ENCODE measurements at regions not wholly inside any gene's neighbourhood (a gene's known extent, or its start where the extent isn't known, plus 50 kb on each side); places are given as distances from the start of the nearest gene placed in this dataset.

GRCh38 chr9:27856748-27857147 is 283.5 kb upstream of the C9orf72 start:
- H3K9me3 Mint-ChIP-seq, result no peaks in the 10 kb centered on the region
- peaks cover 3% of the 10 kb centered on the region for H3K27me3 Mint-ChIP-seq
- no peak overlapping the region for H3K27ac Mint-ChIP-seq
- ATAC-seq (no peak), DNase-seq (no peak)
- intact Hi-C loops (cut with micrococcal nuclease), result no loop called here
- H3K4me3 Mint-ChIP-seq, result no peak overlapping the region
- ChIA-PET CTCF (no interaction called here), POLR2A (no interaction called here)
- H3K4me1 Mint-ChIP-seq (ENCODE audit: low read depth), result no peaks in the 10 kb centered on the region
- H3K36me3 Mint-ChIP-seq (ENCODE audit: low read depth), result no peaks in the 10 kb centered on the region
- TF ChIP-seq CTCF (IDR thresholded peaks at IDR 0.05), result no peak

- Mint-ChIP-seq H3K27ac (no peak overlapping the region), H3K4me1 (ENCODE audit: low read depth) (no peaks in the 10 kb centered on the region), H3K36me3 (ENCODE audit: low read depth) (no peaks in the 10 kb centered on the region), H3K9me3 (no peaks in the 10 kb centered on the region), H3K27me3 (peaks cover 5% of the 10 kb centered on the region), H3K4me3 (no peak overlapping the region)
- intact Hi-C loops (cut with micrococcal nuclease), result no loop called here
- TF ChIP-seq CTCF (IDR thresholded peaks at IDR 0.05), result no peak
- POLR2A ChIA-PET, result no interaction called here
- CTCF ChIA-PET, result no interaction called here
- no peak for ATAC-seq
- DNase-seq, result no peak
Measured at GRCh38 chr9:27861887-27862286, 288.6 kb upstream of the C9orf72 start.

- intact Hi-C loops (cut with micrococcal nuclease), result no loop called here
- CTCF ChIA-PET, result no interaction called here
- H3K9me3 Mint-ChIP-seq, result no peaks in the 10 kb centered on the region
- POLR2A ChIA-PET, result no interaction called here
- no peak overlapping the region for H3K27ac Mint-ChIP-seq
- ATAC-seq, result no peak
- no peak overlapping the region for H3K4me3 Mint-ChIP-seq
- TF ChIP-seq CTCF (IDR thresholded peaks at IDR 0.05), result no peak
- H3K36me3 Mint-ChIP-seq (ENCODE audit: low read depth), result no peaks in the 10 kb centered on the region
- H3K4me1 Mint-ChIP-seq (ENCODE audit: low read depth), result no peaks in the 10 kb centered on the region
- H3K27me3 Mint-ChIP-seq, result peaks cover 2% of the 10 kb centered on the region
- DNase-seq, result no peak
Measured at GRCh38 chr9:27864644-27865438, 291.6 kb upstream of the C9orf72 start.

GRCh38 chr9:27866741-27867140 is 293.5 kb upstream of the C9orf72 start:
- H3K27me3 Mint-ChIP-seq, result peaks cover 2% of the 10 kb centered on the region
- peaks cover 1% of the 10 kb centered on the region for H3K9me3 Mint-ChIP-seq
- no peak overlapping the region for H3K4me3 Mint-ChIP-seq
- POLR2A ChIA-PET, result no interaction called here
- DNase-seq (no peak), ATAC-seq (no peak)
- CTCF ChIA-PET, result no interaction called here
- H3K27ac Mint-ChIP-seq, result no peak overlapping the region
- H3K36me3 Mint-ChIP-seq (ENCODE audit: low read depth), result no peaks in the 10 kb centered on the region
- no peak for TF ChIP-seq CTCF (IDR thresholded peaks at IDR 0.05)
- intact Hi-C loops (cut with micrococcal nuclease), result no loop called here
- no peaks in the 10 kb centered on the region for H3K4me1 Mint-ChIP-seq (ENCODE audit: low read depth)

GRCh38 chr9:27870404-27870803 is 297.1 kb upstream of the C9orf72 start:
- TF ChIP-seq CTCF (IDR thresholded peaks at IDR 0.05), result no peak

More at GRCh38 chr9:27870404-27870803, 297.1 kb upstream of the C9orf72 start:
- DNase-seq, result no peak
- Mint-ChIP-seq H3K4me1 (ENCODE audit: low read depth) (no peaks in the 10 kb centered on the region), H3K27ac (no peak overlapping the region), H3K4me3 (no peak overlapping the region), H3K9me3 (peaks cover 1% of the 10 kb centered on the region), H3K27me3 (no peaks in the 10 kb centered on the region), H3K36me3 (ENCODE audit: low read depth) (no peaks in the 10 kb centered on the region)
- ChIA-PET CTCF (no interaction called here), POLR2A (no interaction called here)
- intact Hi-C loops (cut with micrococcal nuclease), result no loop called here
- no peak for ATAC-seq
